ENCODE measurements at regions not wholly inside any gene's neighbourhood (a gene's known extent, or its start where the extent isn't known, plus 50 kb on each side); places are given as distances from the start of the nearest gene placed in this dataset.

DNA sequence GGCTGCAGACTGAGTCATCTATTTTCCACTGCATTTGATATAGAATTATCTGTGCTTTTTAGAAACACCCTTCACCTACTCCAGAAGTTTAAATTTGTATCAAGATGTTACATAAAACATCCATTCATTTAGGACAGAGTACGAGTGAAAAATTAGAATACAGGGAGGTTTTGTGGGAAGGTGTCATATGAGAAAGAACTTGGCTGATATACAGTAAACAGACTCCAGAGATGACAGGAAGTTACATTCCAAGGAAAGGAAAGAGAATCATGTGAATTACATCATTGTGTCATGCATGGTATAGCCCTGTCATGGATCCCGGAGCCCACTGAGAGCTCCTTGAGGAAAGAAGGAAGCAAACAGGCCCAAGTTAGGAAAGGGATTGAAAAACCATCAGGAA lies 341.5 kb upstream of the PKDCC start:
- no peaks in the 10 kb centered on the region for H3K4me1 Mint-ChIP-seq
- H3K4me3 Mint-ChIP-seq: no peak overlapping the region
- no peaks in the 10 kb centered on the region for H3K36me3 Mint-ChIP-seq (ENCODE audit: low read depth)
- H3K27me3 Mint-ChIP-seq: peaks cover 11% of the 10 kb centered on the region
- no peak for DNase-seq
- no peak overlapping the region for H3K27ac Mint-ChIP-seq
- H3K9me3 Mint-ChIP-seq: no peaks in the 10 kb centered on the region
- ChIA-PET POLR2A (no interaction called here), CTCF (no interaction called here)

DNA sequence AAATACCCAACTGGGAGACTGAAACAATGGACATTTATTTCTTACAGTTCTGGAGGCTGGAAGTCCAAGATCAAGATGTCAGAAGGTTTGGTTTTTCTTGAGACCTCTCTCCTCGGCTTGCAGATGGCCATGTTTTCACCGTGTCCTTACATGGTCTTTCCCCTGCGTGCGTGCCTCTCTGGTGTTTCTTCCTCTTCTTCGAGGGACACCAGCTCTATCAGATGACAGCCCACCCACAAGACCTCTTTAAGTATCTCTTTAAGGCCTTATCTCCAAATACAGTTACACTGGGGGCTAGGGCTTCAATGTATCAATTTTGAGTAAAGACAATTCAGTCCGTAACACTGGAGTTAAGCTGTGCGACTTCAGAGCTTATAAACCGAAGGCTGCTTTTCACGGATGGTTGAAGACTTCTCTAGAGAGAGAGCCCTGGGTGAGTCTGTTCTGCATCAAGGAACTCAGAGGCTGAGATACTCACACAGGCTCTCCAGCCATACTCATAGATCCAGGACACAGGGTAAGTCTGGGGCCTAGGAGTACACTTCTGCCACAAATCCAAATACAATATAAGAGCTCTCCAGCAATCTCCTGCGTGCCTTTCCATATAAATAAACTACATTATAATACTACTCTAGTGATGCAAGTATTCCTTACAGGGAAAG lies 339.9 kb upstream of the PKDCC start:
- DNase-seq: no peak
- Mint-ChIP-seq H3K27ac (no peak overlapping the region), H3K4me1 (no peaks in the 10 kb centered on the region), H3K27me3 (peaks cover 14% of the 10 kb centered on the region), H3K36me3 (ENCODE audit: low read depth) (no peaks in the 10 kb centered on the region), H3K9me3 (no peaks in the 10 kb centered on the region), H3K4me3 (no peak overlapping the region)
- ChIA-PET POLR2A (no interaction called here), CTCF (no interaction called here)

DNA sequence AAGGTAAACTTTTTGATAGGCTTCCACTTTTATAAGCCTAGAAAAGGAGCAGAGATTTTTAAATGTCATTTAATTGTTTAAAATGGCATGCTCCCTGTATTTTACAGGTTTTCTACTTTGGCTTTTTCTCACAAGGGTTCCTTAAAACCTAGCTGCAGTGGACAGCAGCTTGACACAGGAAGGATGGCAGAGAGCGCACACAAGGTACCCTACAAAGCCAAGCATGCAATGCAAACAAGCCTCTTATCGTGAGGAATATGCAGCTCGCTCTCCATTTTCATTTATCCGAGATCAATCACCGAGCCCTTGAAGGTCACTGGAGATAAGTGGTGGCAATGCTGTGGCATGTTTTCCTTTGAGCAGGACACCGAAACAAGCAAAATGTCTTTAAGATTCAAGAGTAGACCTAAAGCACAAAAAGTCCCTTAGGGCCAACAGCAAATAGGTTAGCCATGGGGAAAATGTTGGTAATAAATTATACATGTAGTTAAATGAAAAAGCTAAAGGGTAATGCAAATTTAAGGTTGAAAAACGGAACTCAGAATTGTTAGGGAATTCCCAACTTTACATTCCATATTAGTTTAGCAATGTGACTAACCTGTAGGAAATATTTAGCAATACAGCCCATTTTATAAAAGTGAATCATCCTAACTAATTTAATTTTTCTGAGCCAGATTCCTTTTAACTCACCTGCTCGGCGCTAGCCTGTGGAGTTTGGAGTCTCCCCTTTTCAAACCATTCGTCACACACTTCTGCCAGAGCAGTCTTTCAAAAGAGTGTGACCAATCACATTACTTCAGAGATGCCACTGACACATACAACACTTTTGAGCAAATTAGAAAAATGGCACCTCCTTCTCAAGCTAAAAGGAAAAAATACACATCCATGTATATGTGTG lies 337.9 kb upstream of the PKDCC start:
- Mint-ChIP-seq H3K27ac (no peak overlapping the region), H3K4me1 (peaks cover 1% of the 10 kb centered on the region), H3K4me3 (no peak overlapping the region), H3K27me3 (peaks cover 12% of the 10 kb centered on the region), H3K36me3 (ENCODE audit: low read depth) (no peaks in the 10 kb centered on the region), H3K9me3 (no peaks in the 10 kb centered on the region)
- no peak for DNase-seq
- CTCF ChIA-PET: no interaction called here
- POLR2A ChIA-PET: no interaction called here

DNA sequence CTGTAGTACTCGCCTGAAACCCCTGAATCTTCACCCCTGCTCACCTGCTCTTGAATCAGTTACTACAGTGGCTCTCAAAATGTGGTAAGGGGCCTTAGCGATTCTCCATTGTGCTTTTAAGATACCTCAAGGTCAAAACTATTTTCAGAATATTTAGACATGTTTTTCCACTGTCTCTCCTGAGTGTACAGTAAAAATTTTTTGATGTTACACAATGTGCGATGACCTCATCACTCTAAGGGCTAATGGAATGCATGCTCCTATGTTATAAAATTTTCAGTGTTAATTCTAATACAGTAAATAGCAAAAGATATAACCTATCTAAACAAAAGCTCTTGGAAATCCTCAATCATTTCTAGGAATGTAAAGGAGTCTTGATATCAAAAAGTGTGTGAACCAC lies 336.9 kb upstream of the PKDCC start:
- H3K4me1 Mint-ChIP-seq: peaks cover 5% of the 10 kb centered on the region
- H3K27ac Mint-ChIP-seq: no peak overlapping the region
- no peaks in the 10 kb centered on the region for H3K36me3 Mint-ChIP-seq (ENCODE audit: low read depth)
- peaks cover 9% of the 10 kb centered on the region for H3K27me3 Mint-ChIP-seq
- H3K4me3 Mint-ChIP-seq: no peak overlapping the region
- ChIA-PET POLR2A (no interaction called here), CTCF (no interaction called here)
- DNase-seq: no peak
- H3K9me3 Mint-ChIP-seq: no peaks in the 10 kb centered on the region

DNA sequence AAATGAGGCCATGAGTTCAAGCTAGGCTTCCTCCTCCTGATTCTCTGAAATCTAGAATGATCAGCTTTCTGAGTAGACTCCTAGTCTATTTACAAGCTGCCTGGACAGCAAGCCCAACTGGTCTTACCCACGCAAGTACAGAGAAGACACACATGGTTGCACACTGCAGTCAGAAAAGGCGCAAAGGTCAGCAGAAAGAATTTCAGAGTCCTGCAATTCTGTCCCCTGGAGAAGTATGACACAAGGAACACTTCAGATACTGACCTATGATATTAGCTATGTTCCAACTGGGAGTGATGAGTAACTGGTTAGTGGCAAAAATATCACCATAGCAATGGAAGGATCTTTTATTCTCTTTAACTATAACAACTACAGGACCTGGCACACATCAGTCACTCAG lies 336.1 kb upstream of the PKDCC start:
- POLR2A ChIA-PET: no interaction called here
- CTCF ChIA-PET: no interaction called here
- H3K9me3 Mint-ChIP-seq: no peaks in the 10 kb centered on the region

DNA sequence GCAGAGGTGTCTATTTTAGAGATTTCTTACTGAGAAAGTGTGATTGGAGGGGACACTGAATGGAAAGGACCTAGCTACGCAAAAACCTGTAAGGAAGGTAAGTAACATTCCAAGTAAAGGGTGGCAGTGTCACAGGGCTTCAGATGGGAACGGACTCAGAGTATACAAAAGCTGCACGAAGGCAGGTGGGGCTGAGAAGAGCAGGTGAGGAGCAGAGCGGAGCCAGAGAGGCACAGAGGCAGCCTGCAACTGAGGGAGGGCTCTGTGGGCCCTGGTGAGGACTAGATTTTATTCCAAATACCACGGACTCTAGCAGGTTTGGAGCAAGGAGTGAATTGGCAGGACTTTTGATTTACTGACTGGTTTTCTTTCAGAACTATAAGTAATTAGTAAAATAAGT lies 331.3 kb upstream of the PKDCC start:
- ChIA-PET POLR2A (no interaction called here), CTCF (interaction anchor here (0.7 kb wide), 1 partner anchor 49 kb away, joined by 3 read pairs; no protein-coding TSS in a partner anchor)
- Mint-ChIP-seq H3K27ac (no peak overlapping the region), H3K4me1 (peaks cover 21% of the 10 kb centered on the region), H3K27me3 (peaks cover 2% of the 10 kb centered on the region), H3K9me3 (no peaks in the 10 kb centered on the region), H3K36me3 (ENCODE audit: low read depth) (no peaks in the 10 kb centered on the region), H3K4me3 (no peak overlapping the region)
- DNase-seq: no peak

More for the DNA sequence above, 336.1 kb upstream of the PKDCC start:
- H3K27ac Mint-ChIP-seq: no peak overlapping the region
- peaks cover 9% of the 10 kb centered on the region for H3K27me3 Mint-ChIP-seq
- peaks cover 6% of the 10 kb centered on the region for H3K4me1 Mint-ChIP-seq
- H3K4me3 Mint-ChIP-seq: no peak overlapping the region
- no peaks in the 10 kb centered on the region for H3K36me3 Mint-ChIP-seq (ENCODE audit: low read depth)
- no peak for DNase-seq

DNA sequence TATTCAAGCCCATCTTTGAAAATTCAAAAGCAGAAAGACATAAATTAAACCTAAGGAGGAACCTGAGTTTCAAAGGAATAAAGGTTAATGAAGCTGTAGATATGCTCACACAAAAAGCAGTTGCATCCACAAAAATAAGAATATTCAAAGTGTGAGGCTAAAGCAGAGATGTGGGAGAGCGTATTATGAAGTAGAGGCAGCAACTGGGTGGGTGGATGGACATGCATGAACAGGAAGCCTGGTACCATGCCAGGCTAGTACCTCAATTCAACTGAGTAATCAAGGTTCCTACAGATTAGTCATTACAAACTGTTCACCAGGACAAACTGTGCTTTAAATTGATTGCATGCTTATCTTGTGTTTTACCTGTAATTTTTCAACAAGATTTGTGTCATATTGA lies 330.0 kb upstream of the PKDCC start:
- Mint-ChIP-seq H3K27ac (no peak overlapping the region), H3K27me3 (no peaks in the 10 kb centered on the region), H3K4me1 (peaks cover 21% of the 10 kb centered on the region), H3K4me3 (no peak overlapping the region), H3K36me3 (ENCODE audit: low read depth) (no peaks in the 10 kb centered on the region), H3K9me3 (no peaks in the 10 kb centered on the region)
- no peak for DNase-seq
- ChIA-PET CTCF (interaction anchor here (1.3 kb wide), 1 partner anchor 9 kb away, joined by 4 read pairs; no protein-coding TSS in a partner anchor), POLR2A (no interaction called here)

DNA sequence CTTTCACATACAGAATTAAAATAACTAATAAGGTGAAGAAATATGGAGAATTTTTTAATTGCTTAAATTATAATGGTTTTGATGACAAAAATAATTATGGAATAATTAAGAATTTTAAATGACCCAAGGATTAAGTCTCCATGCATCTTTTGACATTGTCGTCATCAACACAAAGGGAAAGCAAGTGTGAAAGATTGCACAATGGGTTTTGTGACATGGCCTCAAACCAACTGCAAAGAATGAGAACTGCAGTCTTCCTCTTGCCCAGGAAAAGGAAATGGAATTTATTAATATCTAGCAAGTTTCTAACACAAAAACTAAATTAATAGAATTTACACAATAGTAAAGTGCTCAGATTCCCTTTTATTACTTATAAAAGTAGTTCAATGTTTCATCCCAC lies 329.1 kb upstream of the PKDCC start:
- CTCF ChIA-PET: no interaction called here
- H3K27me3 Mint-ChIP-seq: no peaks in the 10 kb centered on the region
- no peak overlapping the region for H3K27ac Mint-ChIP-seq
- H3K4me3 Mint-ChIP-seq: no peak overlapping the region
- H3K4me1 Mint-ChIP-seq: peaks cover 21% of the 10 kb centered on the region
- POLR2A ChIA-PET: no interaction called here
- no peaks in the 10 kb centered on the region for H3K36me3 Mint-ChIP-seq (ENCODE audit: low read depth)
- H3K9me3 Mint-ChIP-seq: no peaks in the 10 kb centered on the region
- DNase-seq: no peak

DNA sequence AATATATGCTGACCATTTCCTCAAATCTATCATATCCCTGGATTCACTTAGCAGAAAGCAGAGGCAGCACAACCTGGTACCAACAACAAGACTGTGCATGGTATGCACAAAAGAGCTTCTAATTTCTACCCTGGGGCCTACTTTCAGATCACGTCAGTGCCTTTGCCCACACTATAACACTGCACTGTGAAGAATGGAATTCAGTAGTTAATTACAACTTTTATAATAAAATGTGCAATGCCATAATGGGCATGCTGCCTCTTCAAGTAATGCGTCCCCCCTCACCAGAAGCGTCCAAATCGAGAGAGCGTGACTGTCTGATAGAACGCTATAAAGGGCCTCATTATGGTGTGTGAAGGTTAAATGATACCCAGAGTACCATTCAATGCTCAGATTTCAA lies 328.1 kb upstream of the PKDCC start:
- CTCF ChIA-PET: interaction anchor here (1.0 to 1.6 kb wide), 2 partner anchors 12 to 794 kb away, joined by 3 to 4 read pairs; no protein-coding TSS in a partner anchor
- POLR2A ChIA-PET: no interaction called here
- no peak for DNase-seq
- peaks cover 21% of the 10 kb centered on the region for H3K4me1 Mint-ChIP-seq
- H3K36me3 Mint-ChIP-seq (ENCODE audit: low read depth): no peaks in the 10 kb centered on the region
- no peak overlapping the region for H3K4me3 Mint-ChIP-seq
- no peaks in the 10 kb centered on the region for H3K9me3 Mint-ChIP-seq
- no peak overlapping the region for H3K27ac Mint-ChIP-seq
- no peaks in the 10 kb centered on the region for H3K27me3 Mint-ChIP-seq

DNA sequence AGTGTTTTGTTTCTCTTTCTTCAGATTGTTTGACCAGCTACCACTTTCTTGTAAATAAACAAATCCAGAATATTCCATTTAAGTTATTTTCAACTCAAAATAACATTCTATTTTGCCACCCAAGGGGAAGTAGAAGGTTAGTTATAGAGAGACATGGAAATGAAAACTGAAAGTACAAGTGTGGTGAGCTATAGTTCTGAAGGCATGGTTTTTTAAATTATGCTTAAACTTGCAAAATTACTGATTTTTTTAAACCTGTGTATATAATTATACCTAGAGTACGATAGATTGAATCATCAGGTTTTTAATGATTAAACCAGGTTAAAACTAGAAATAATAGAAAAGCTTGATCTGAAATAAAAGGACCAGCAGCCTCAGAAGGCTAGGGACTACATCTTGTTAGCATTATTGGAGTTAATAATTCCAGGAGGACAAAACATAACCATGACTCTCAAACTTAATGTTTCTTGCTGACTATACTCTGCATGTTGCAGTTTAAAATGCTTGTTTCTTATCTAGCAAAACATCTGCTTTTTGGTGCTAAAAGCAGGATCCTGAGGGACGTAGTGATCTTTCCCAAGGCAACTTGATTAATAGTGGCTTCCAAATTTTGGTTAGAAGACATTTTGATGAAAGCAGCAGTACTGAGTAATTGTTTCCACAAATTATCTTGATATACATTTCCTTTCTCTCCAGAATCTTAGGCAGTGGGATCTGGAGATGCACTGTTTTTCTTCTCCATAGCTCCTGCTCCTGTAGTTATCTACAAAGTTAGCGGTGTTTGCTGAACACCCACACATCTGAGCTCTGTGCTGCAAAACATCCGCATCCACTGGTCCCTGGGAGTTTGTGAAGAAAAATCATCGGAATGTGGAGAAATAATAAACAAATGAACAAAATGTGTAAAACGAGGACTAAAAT lies 327.2 kb upstream of the PKDCC start:
- Mint-ChIP-seq H3K4me1 (peaks cover 20% of the 10 kb centered on the region), H3K27me3 (no peaks in the 10 kb centered on the region), H3K4me3 (no peak overlapping the region), H3K9me3 (no peaks in the 10 kb centered on the region), H3K27ac (peak overlapping the region; percentile 16), H3K36me3 (ENCODE audit: low read depth) (no peaks in the 10 kb centered on the region)
- DNase-seq: no peak
- ChIA-PET CTCF (interaction anchor here (0.7 to 1.6 kb wide), 3 partner anchors 11 to 793 kb away, joined by 3 to 4 read pairs (median 3); no protein-coding TSS in a partner anchor), POLR2A (no interaction called here)

DNA sequence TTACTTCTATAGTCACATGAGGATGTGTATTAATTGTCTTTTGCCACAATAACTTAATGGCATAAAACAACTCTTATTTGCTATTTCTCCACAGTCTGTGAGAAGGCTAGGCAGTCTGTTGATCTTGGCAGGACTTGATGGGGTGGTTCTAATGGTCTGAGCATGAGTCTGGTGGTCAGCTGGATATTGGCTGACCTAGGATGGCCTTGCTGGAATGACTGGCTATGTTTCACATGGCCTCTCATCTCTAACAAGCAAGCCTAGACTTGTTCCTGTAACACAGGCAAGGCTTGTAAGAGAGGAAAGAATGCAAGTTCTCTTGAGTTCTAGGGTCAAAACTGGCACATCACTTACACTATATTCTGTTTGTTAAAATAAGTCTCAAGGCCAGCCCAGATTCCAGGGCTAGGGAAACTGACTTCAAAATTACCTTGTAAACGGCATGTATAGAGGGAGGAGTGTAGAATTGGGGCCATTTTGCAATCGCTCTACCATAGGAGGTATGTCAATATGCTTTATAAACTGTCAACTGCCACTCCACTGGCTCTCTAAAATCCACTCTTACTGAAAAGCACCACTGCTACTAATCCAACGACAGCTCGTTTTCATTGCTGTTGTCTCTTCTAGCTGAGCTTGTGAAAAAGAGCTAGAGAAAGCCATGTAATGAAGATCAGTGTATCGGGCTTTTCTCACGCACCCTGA lies 325.0 kb upstream of the PKDCC start:
- Mint-ChIP-seq H3K9me3 (no peaks in the 10 kb centered on the region), H3K27me3 (no peaks in the 10 kb centered on the region), H3K4me3 (no peak overlapping the region), H3K4me1 (peaks cover 16% of the 10 kb centered on the region), H3K36me3 (ENCODE audit: low read depth) (no peaks in the 10 kb centered on the region), H3K27ac (no peak overlapping the region)
- DNase-seq: no peak
- CTCF ChIA-PET: no interaction called here
- POLR2A ChIA-PET: interaction anchor here (0.5 kb wide), 1 partner anchor 364 kb away, joined by 3 read pairs; no protein-coding TSS in a partner anchor

DNA sequence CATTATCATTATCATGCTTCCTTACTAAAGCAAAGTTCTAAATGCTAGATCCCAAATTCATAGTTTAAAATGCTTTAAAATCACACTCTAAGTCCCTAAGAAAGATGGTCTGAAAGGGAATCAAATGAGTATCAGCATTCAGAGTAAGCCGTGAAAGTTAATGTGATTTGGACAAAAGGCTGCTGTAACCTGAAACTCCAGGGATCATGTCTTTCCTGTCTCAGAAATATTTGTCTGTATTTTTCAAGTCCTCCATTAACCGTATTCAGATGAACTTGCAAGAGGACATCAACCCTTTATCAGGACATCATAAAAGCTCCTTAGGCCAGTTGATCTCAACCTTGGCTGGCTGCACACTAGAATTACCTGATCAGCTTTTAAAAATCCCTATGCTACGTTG lies 324.3 kb upstream of the PKDCC start:
- ChIA-PET CTCF (no interaction called here), POLR2A (interaction anchor here (0.5 kb wide), 1 partner anchor 364 kb away, joined by 3 read pairs; no protein-coding TSS in a partner anchor)
- peaks cover 16% of the 10 kb centered on the region for H3K4me1 Mint-ChIP-seq
- H3K36me3 Mint-ChIP-seq (ENCODE audit: low read depth): no peaks in the 10 kb centered on the region
- no peak overlapping the region for H3K27ac Mint-ChIP-seq
- DNase-seq: no peak
- no peaks in the 10 kb centered on the region for H3K9me3 Mint-ChIP-seq
- H3K4me3 Mint-ChIP-seq: no peak overlapping the region
- no peaks in the 10 kb centered on the region for H3K27me3 Mint-ChIP-seq
